Stimulated activated CD4-positive, alpha-beta T cell treated with anti-CD3 and anti-CD28 coated beads, Interleukin-12 subunit alpha, Interleukin-12 subunit beta, amount 100 ng/mL, for 4 hours (primary cell): ENCODE measurements at regions not wholly inside any gene's neighbourhood (a gene's known extent, or its start where the extent isn't known, plus 50 kb on each side); places are given as distances from the start of the nearest gene placed in this dataset.
"Not testable (repeated sequence)": the region's sequence is repeated elsewhere in the genome, so short reads cannot be mapped to it uniquely, and the experiment has no call there.

Source experiments
- DNase-seq: peaks from one replicate; pipeline ENCODE4 v3.0.0-alpha.2; 2020

GRCh38 chr5:68830377-68830898 lies 263.4 kb upstream of the SLC30A5 start:
- no peak for DNase-seq

- no peak for DNase-seq
Observed at GRCh38 chr5:68834491-68834981, 259.3 kb upstream of the SLC30A5 start.

GRCh38 chr5:68838157-68838718 lies 255.6 kb upstream of the SLC30A5 start:
- no peak for DNase-seq

- no peak for DNase-seq
Observed at GRCh38 chr5:68839019-68839552, 254.7 kb upstream of the SLC30A5 start.

GRCh38 chr5:68843624-68844364 lies 250.0 kb upstream of the SLC30A5 start:
- DNase-seq = no peak

DNA sequence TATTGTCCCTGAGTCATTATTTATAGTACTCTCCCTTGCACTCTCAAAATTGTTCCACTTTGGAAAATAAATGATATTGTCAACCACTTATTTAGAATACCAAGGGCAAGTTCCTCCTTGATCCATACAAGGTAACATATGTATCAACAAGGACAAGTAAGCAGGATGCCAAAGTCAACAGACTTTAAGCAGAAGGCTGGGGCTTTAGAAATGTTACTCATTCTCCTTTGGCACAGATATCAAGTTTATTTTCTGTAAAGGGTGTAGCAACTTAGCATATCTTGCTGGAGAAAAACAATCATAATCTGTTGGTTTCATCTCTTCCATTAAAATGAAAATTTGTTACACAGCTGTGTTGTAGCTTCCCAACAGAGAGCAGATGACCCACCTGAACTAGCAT lies 248.7 kb upstream of the SLC30A5 start:
- no peak for DNase-seq

GRCh38 chr5:68846828-68847227 lies 247.0 kb upstream of the SLC30A5 start:
- no peak for DNase-seq

DNA sequence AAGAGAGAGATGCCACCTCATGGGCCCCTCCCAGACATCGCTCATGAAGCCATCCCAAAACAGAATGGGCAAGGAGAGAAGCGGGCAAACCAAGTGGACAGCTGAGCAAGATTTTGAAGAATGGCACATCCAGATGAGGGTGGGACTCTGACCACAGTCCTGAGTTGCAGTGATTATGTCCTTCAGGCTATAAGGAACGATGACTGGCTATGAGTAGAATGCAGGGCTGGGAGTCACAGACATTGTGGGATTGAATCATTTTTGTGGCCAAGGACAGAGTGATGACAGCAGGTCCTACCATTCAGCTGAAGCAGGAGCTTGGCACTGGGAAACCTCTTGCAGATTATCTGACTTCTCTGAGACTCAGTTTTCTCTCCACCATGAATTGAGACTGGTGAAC lies 245.7 kb upstream of the SLC30A5 start:
- no peak for DNase-seq

GRCh38 chr5:68849103-68849502 lies 244.7 kb upstream of the SLC30A5 start:
- DNase-seq = no peak

GRCh38 chr5:68849906-68850305 lies 243.9 kb upstream of the SLC30A5 start:
- no peak for DNase-seq

GRCh38 chr5:68861099-68861498 lies 232.7 kb upstream of the SLC30A5 start:
- no peak for DNase-seq

GRCh38 chr5:68862560-68862959 lies 231.3 kb upstream of the SLC30A5 start:
- no peak for DNase-seq

GRCh38 chr5:68865192-68865591 lies 228.6 kb upstream of the SLC30A5 start:
- DNase-seq = not testable (repeated sequence)

GRCh38 chr5:68872088-68872839 lies 221.6 kb upstream of the SLC30A5 start:
- DNase-seq = no peak

DNA sequence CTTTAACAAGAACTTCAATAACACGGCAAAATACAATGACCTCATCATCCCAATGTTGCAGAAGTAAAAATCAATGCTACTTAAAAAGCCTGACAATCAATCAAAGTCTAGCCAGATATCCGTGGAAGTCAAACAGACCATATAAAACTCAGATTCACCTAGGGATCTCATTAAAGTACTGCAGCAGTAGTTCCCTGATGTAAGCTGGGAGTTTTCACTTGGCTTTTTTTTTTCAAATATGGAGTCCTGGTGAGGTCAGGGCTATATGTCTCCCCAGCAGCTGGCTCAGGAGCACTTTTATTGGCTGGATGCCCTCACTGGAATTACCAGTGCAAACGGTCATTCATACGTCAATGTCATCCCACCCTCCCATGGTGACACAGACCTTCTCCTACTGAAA lies 220.6 kb upstream of the SLC30A5 start:
- DNase-seq = no peak

- no peak for DNase-seq
Observed at GRCh38 chr5:68875351-68875750, 218.5 kb upstream of the SLC30A5 start.

DNA sequence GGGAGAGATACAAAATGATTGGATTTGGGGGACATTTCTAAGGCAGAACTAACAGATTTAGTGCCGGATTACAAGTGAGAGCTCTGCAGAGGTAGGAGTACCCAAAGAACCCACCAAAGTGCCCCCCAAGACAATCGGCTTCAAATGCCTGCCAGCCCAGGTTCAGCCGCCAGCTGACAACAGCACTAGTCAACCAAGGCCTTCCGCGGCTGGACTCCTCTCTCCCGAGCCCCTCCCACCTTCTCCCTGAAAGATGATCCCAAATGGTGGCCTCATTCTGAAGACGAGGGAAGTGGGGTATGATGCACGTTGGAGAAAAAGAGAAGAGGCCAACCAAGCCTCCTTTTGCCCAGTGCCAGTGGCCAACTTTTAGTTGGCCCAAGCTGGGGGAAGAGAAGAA lies 210.4 kb upstream of the SLC30A5 start:
- no peak for DNase-seq

- DNase-seq = no peak
Observed at GRCh38 chr5:68884144-68884754, 209.6 kb upstream of the SLC30A5 start.

GRCh38 chr5:68884883-68885282 lies 208.9 kb upstream of the SLC30A5 start:
- DNase-seq = no peak

DNA sequence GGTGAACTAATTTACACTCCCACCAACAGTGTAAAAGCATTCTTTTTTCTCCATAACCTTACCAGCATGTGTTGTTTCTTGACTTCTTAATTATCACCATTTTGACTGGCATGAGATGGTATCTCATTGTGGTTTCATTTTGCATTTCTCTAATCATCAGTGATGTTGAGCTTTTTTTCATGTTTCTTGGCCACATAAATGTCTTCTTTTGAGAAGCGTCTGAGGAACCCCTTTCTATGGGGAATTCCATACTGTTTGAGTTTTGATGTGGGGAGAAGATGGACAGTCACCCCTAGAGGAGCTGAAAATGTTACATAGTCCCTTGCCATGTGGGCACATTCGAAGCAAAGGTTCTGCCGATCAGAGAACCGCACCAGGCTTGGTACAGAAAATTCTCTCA lies 207.0 kb upstream of the SLC30A5 start:
- no peak for DNase-seq

DNA sequence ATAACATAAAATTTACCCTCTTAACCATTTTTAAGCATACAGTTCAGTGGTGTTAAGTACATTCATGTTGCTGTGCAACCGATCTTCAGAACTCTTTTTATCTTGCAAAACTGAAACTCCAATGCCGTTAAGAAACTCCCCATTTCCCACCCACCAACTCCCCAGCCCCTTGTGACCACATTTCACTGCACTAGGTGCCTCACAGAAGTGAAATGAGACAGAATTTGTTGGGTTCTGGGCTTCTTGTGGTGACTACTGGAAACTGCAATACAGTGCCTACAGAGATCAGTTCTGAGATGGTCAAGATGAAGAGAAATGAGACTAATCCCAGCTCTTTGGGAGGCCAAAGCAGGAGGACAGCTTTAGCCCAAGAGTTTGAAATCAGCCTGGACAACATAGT lies 202.1 kb upstream of the SLC30A5 start:
- no peak for DNase-seq

DNA sequence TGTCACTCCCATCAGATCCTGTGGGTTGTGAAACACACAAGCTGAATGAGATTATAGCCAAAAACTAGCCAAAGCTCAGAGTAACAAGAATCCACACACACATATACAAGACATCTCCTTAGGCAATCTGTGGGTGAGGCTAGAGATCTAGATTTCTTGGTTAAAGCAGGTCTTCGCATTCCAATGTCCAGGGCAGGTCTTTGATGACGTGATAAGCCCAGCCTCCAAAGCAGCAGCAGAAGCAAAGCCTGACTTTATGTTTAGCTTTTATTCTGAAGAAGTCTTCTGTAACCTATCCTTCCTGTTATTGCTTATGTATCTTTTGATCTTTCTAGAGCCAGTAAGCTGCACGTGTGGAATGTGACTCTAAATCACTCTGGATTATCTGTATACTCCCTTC lies 199.1 kb upstream of the SLC30A5 start:
- DNase-seq = no peak

DNA sequence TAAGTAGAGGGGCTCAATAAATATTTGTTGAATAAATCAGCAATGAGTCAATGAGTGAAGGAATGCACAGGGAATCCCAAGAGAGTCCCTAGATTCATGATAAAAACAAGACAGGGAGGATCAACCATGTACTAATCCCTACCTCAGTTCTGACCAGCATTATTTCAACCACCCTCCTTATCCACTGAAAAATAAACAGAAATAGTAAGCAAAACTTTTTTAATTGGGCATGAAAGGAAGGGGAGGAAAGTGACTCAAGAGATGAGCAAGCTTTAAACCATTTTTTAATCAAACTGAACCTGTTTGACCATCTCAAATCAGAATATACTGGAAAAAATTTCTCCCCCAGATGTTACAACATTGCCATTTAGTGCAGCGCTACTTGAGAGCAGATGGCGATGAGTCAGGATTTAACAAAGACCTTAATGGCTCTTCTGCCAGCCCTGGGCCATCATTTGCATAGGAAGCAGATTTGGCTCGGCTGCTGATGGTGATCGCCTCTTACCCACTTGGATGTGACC lies 194.8 kb upstream of the SLC30A5 start:
- DNase-seq = no peak
